Progenitor cell of endocrine pancreas (in vitro differentiated cells): ENCODE measurements at regions not wholly inside any gene's neighbourhood (a gene's known extent, or its start where the extent isn't known, plus 50 kb on each side); places are given as distances from the start of the nearest gene placed in this dataset.

Experiments used
- DNase-seq: peaks from one replicate; pipeline ENCODE4 v3.0.0; 2021; ENCODE audit warnings: low spot score; ENCODE audit not compliant: unreplicated experiment
- H3K27ac Mint-ChIP-seq: 2 replicates; pipeline ENCODE4 v1.8.0; 2021; ENCODE audit warnings: mild to moderate bottlenecking, moderate library complexity, mixed read lengths
- H3K27me3 Mint-ChIP-seq: 2 replicates; pipeline ENCODE4 v1.8.0; 2021; ENCODE audit warnings: mixed read lengths
- H3K36me3 Mint-ChIP-seq: 2 replicates; pipeline ENCODE4 v1.8.0; 2022; ENCODE audit warnings: mixed read lengths; ENCODE audit not compliant: insufficient read depth
- H3K4me1 Mint-ChIP-seq: 2 replicates; pipeline ENCODE4 v1.8.0; 2021; ENCODE audit warnings: low read depth, mixed read lengths
- H3K4me3 Mint-ChIP-seq: 2 replicates; pipeline ENCODE4 v1.8.0; 2021; ENCODE audit warnings: low read depth, mild to moderate bottlenecking, moderate library complexity, mixed read lengths
- H3K9me3 Mint-ChIP-seq: 2 replicates; pipeline ENCODE4 v1.8.0; 2021; ENCODE audit warnings: low read depth, mixed read lengths
- CTCF ChIP-seq: fragments of 200-600 bp; sonication (generic); IDR thresholded peaks from one replicate; pipeline ENCODE4 v1.5.0; 2021; ENCODE audit warnings: antibody characterized with exemption, mild to moderate bottlenecking; ENCODE audit not compliant: unreplicated experiment

- Mint-ChIP-seq H3K27me3 (no peaks in the 10 kb centered on the region), H3K27ac (no peak overlapping the region), H3K4me3 (no peak overlapping the region), H3K9me3 (no peaks in the 10 kb centered on the region), H3K4me1 (no peaks in the 10 kb centered on the region), H3K36me3 (no peaks in the 10 kb centered on the region)
- no peak for TF ChIP-seq CTCF
- no peak for DNase-seq
These were observed 413.4 kb upstream of the LRRC4C start for GRCh38 chr11:41872870-41873269.

- no peak for TF ChIP-seq CTCF
- no peak for DNase-seq
- no peaks in the 10 kb centered on the region for H3K9me3 Mint-ChIP-seq
- H3K27me3 Mint-ChIP-seq = no peaks in the 10 kb centered on the region
- H3K36me3 Mint-ChIP-seq = no peaks in the 10 kb centered on the region
- H3K4me1 Mint-ChIP-seq = no peaks in the 10 kb centered on the region
- H3K4me3 Mint-ChIP-seq = no peak overlapping the region
- H3K27ac Mint-ChIP-seq = no peak overlapping the region
These were observed 418.6 kb upstream of the LRRC4C start for GRCh38 chr11:41878095-41878494.

GRCh38 chr11:41879214-41879613, 419.8 kb upstream of the LRRC4C start:
- Mint-ChIP-seq H3K9me3 (no peaks in the 10 kb centered on the region), H3K4me1 (no peaks in the 10 kb centered on the region), H3K36me3 (no peaks in the 10 kb centered on the region), H3K27me3 (no peaks in the 10 kb centered on the region), H3K27ac (no peak overlapping the region), H3K4me3 (no peak overlapping the region)
- DNase-seq = no peak
- TF ChIP-seq CTCF = no peak

- no peaks in the 10 kb centered on the region for H3K27me3 Mint-ChIP-seq
- H3K4me1 Mint-ChIP-seq = no peaks in the 10 kb centered on the region
- DNase-seq = no peak
- H3K27ac Mint-ChIP-seq = no peak overlapping the region
- H3K36me3 Mint-ChIP-seq = no peaks in the 10 kb centered on the region
- no peak for TF ChIP-seq CTCF
- no peaks in the 10 kb centered on the region for H3K9me3 Mint-ChIP-seq
- H3K4me3 Mint-ChIP-seq = no peak overlapping the region
These were observed 435.6 kb upstream of the LRRC4C start for GRCh38 chr11:41895081-41895480.

- Mint-ChIP-seq H3K4me1 (no peaks in the 10 kb centered on the region), H3K27ac (no peak overlapping the region), H3K9me3 (peaks cover 3% of the 10 kb centered on the region), H3K36me3 (no peaks in the 10 kb centered on the region), H3K4me3 (no peak overlapping the region), H3K27me3 (no peaks in the 10 kb centered on the region)
- no peak for TF ChIP-seq CTCF
- no peak for DNase-seq
These were observed 438.5 kb upstream of the LRRC4C start for GRCh38 chr11:41897991-41898390.
